KMS-11 (cell line): ENCODE measurements at regions not wholly inside any gene's neighbourhood (a gene's known extent, or its start where the extent isn't known, plus 50 kb on each side); places are given as distances from the start of the nearest gene placed in this dataset.

ENCODE experiments used
- H2AFZ ChIP-seq: fragments of 200-600 bp; sonication (generic); 2 replicates; pipeline ENCODE4 v1.6.1; 2016; ENCODE audit warnings: antibody characterized with exemption, mixed run types, low read depth
- H3K27ac ChIP-seq: fragments of 200-600 bp; sonication (generic); 2 replicates; pipeline ENCODE4 v1.6.1; 2016; ENCODE audit warnings: mild to moderate bottlenecking, mixed run types
- H3K27me3 ChIP-seq: fragments of 200-600 bp; sonication (generic); 2 replicates; pipeline ENCODE4 v1.6.1; 2017; ENCODE audit warnings: mild to moderate bottlenecking, low read depth, mixed run types, moderate library complexity; ENCODE audit not compliant: insufficient read depth
- H3K36me3 ChIP-seq: fragments of 200-600 bp; sonication (generic); 2 replicates; pipeline ENCODE4 v1.6.1; 2017; ENCODE audit warnings: mild to moderate bottlenecking, mixed run types; ENCODE audit not compliant: insufficient read depth
- H3K4me1 ChIP-seq: fragments of 200-600 bp; sonication (generic); 2 replicates; pipeline ENCODE4 v1.6.1; 2016; ENCODE audit warnings: mild to moderate bottlenecking, low read depth, mixed run types; ENCODE audit not compliant: poor library complexity, severe bottlenecking
- H3K4me2 ChIP-seq: fragments of 200-600 bp; sonication (generic); 2 replicates; pipeline ENCODE4 v1.7.0; 2016; ENCODE audit warnings: mild to moderate bottlenecking, mixed run types
- H3K4me3 ChIP-seq: fragments of 200-600 bp; sonication (generic); IDR thresholded peaks from 2 replicates; pipeline ENCODE4 v1.6.1; 2017; ENCODE audit warnings: low read depth, low read length, mixed read lengths; ENCODE audit not compliant: insufficient read depth
- H3K79me2 ChIP-seq: fragments of 200-600 bp; sonication (generic); 2 replicates; pipeline ENCODE4 v1.6.1; 2016; ENCODE audit warnings: low read depth, mixed run types; ENCODE audit not compliant: insufficient read depth
- H3K9ac ChIP-seq: fragments of 200-600 bp; sonication (generic); 2 replicates; pipeline ENCODE4 v1.6.1; 2016; ENCODE audit warnings: mild to moderate bottlenecking, mixed run types
- H4K20me1 ChIP-seq: fragments of 200-600 bp; sonication (generic); 2 replicates; pipeline ENCODE4 v1.6.1; 2016; ENCODE audit warnings: mild to moderate bottlenecking, mixed run types; ENCODE audit not compliant: insufficient read depth
- TF ChIP-seq, protein P1 (sequence below): fragments of 200-600 bp; sonication (generic); conservative IDR thresholded peaks from 2 replicates; pipeline ENCODE4 v1.6.1; 2017; ENCODE audit warnings: low read depth, mild to moderate bottlenecking, antibody characterized with exemption, low read length, moderate library complexity, mixed read lengths

DNA sequence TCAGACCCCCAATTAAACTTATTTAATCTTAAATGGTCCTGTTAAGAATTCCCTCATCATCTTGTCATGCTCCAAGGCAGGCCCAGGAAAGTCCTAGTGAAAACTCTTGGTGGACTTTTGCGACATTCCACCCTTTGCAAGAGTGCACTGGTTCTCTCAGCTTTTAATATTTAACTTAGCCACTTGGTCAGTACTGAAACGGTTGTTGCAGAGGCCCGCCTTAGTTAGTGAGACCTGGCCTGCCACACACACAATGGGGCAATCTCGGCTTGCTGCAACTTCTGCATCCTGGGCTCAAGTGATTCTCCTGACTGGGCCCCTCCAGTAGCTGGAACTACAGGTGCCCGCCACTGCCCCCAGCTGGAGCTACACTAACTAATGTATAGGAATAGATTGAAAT is 1366.0 kb downstream of the UQCRFS1 start:
- H3K27ac ChIP-seq: no peak overlapping the region
- H3K4me3 ChIP-seq: no peak overlapping the region
- H3K79me2 ChIP-seq: no peaks in the 10 kb centered on the region
- TF ChIP-seq, protein P1, sequence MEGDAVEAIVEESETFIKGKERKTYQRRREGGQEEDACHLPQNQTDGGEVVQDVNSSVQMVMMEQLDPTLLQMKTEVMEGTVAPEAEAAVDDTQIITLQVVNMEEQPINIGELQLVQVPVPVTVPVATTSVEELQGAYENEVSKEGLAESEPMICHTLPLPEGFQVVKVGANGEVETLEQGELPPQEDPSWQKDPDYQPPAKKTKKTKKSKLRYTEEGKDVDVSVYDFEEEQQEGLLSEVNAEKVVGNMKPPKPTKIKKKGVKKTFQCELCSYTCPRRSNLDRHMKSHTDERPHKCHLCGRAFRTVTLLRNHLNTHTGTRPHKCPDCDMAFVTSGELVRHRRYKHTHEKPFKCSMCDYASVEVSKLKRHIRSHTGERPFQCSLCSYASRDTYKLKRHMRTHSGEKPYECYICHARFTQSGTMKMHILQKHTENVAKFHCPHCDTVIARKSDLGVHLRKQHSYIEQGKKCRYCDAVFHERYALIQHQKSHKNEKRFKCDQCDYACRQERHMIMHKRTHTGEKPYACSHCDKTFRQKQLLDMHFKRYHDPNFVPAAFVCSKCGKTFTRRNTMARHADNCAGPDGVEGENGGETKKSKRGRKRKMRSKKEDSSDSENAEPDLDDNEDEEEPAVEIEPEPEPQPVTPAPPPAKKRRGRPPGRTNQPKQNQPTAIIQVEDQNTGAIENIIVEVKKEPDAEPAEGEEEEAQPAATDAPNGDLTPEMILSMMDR: no peak
- no peaks in the 10 kb centered on the region for H3K27me3 ChIP-seq
- H3K9ac ChIP-seq: no peak overlapping the region
- H3K4me1 ChIP-seq: no peaks in the 10 kb centered on the region
- H2AFZ ChIP-seq: no peak overlapping the region
- no peak overlapping the region for H3K4me2 ChIP-seq
- no peaks in the 10 kb centered on the region for H4K20me1 ChIP-seq
- H3K36me3 ChIP-seq: no peaks in the 10 kb centered on the region

DNA sequence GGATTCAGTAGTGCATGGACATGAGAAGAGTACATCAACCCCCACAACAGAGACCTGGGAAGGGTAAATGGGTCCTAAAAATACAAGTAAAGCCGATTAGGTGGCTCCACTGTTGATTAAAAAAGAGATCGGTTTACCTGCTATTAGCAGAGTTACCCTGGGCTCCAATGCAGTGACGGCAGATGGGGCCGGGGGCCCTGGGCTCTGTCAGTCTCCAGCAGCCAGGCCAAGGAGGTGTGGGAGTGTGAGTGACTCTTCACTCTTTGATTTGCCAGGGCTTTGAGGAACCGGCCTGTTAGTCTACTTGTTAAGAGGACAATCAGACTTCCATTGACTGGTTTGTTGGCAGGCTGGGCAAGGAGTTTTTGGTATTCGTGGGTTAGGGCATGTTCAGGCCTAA is 1368.7 kb downstream of the UQCRFS1 start:
- H3K9ac ChIP-seq: no peak overlapping the region
- H3K4me2 ChIP-seq: no peak overlapping the region
- no peaks in the 10 kb centered on the region for H3K36me3 ChIP-seq
- no peaks in the 10 kb centered on the region for H3K4me1 ChIP-seq
- no peaks in the 10 kb centered on the region for H3K27me3 ChIP-seq
- no peaks in the 10 kb centered on the region for H3K79me2 ChIP-seq
- TF ChIP-seq, protein P1: no peak
- H2AFZ ChIP-seq: no peak overlapping the region
- no peaks in the 10 kb centered on the region for H4K20me1 ChIP-seq
- H3K27ac ChIP-seq: no peak overlapping the region
- H3K4me3 ChIP-seq: no peak overlapping the region

DNA sequence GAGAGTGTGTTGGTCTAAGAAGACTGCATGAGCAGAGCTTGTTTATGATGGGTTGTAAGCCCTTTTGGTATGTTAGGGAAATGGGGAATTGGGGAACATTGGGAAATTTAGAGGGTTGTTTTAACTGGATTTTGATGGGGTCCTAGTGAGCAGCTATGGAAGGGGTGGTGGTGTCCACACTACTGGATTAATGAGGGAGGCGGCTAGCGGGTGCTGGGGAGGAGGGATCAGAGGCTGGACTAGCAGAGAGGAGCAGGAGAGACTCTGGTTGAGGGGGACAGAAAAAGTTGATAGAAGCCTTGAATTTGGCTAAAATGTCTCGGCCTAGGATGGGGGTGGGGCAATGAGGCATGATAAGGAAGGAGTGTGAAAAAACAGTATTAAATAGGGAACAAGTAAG is 1369.1 kb downstream of the UQCRFS1 start:
- Histone ChIP-seq H4K20me1 (no peaks in the 10 kb centered on the region), H3K4me3 (no peak overlapping the region), H3K4me2 (no peak overlapping the region), H3K27me3 (no peaks in the 10 kb centered on the region), H3K9ac (no peak overlapping the region), H2AFZ (no peak overlapping the region), H3K79me2 (no peaks in the 10 kb centered on the region), H3K4me1 (no peaks in the 10 kb centered on the region), H3K27ac (no peak overlapping the region), H3K36me3 (no peaks in the 10 kb centered on the region)
- TF ChIP-seq, protein P1: no peak

DNA sequence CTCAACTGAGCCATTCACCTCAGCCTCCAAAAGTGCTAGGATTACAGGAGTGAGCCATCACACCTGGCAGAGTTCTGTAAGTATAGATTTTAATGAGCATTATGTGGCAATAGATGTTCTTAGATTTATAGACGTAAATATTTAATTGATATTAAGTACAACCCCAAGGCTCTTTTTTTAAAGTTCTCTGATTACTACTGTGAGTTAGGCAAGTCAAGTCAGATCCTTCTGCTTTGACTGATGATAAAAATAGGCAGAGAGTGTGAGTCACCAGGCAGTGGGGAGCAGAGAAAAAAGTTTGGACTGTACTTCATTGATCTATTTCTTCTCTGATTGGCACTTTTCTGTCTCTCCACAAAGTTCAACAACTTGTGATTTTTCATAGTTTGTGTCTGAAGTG is 1379.9 kb downstream of the UQCRFS1 start:
- Histone ChIP-seq H4K20me1 (no peaks in the 10 kb centered on the region), H3K36me3 (no peaks in the 10 kb centered on the region), H3K79me2 (no peaks in the 10 kb centered on the region), H3K4me3 (no peak overlapping the region), H3K9ac (no peak overlapping the region), H2AFZ (no peak overlapping the region), H3K4me1 (no peaks in the 10 kb centered on the region), H3K27me3 (no peaks in the 10 kb centered on the region), H3K27ac (no peak overlapping the region), H3K4me2 (no peak overlapping the region)
- TF ChIP-seq, protein P1: no peak

DNA sequence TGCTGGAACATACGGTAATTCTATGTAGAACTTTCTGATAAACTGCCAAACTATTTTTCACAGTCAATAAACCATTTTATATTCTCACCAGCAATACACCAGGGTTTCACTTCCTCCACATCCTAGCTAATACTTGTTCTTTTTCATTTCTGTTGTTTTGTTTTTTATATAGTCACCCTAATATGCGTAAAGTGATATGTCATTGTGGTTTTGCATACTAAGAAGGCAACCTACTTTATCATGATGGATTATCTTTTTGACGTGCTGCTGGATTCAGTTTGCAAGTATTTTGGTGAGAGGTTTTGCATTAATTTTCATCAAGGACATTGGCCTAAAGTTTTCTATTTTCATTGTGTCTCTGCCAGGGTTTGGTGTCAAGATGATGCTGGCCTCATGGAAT is 1384.1 kb downstream of the UQCRFS1 start:
- Histone ChIP-seq H3K27ac (no peak overlapping the region), H3K4me2 (no peak overlapping the region), H4K20me1 (no peaks in the 10 kb centered on the region), H3K27me3 (no peaks in the 10 kb centered on the region), H2AFZ (no peak overlapping the region), H3K9ac (no peak overlapping the region), H3K4me1 (no peaks in the 10 kb centered on the region), H3K79me2 (no peaks in the 10 kb centered on the region), H3K36me3 (no peaks in the 10 kb centered on the region), H3K4me3 (no peak overlapping the region)
- TF ChIP-seq, protein P1: no peak
